Right lung (tissue), 2 donors: ENCODE measurements at regions not wholly inside any gene's neighbourhood (a gene's known extent, or its start where the extent isn't known, plus 50 kb on each side); places are given as distances from the start of the nearest gene placed in this dataset.

ENCODE experiments used
- DNase-seq, 2 donors: peaks; one replicate each; pipeline ENCODE4 v3.0.0-alpha.2; 2013

GRCh38 chr6:67666177-67666964, 968.7 kb upstream of the ADGRB3 start:
- DNase-seq, result no peak

- DNase-seq, result no peak
Measured at GRCh38 chr6:67664942-67665341, 970.1 kb upstream of the ADGRB3 start.

DNA sequence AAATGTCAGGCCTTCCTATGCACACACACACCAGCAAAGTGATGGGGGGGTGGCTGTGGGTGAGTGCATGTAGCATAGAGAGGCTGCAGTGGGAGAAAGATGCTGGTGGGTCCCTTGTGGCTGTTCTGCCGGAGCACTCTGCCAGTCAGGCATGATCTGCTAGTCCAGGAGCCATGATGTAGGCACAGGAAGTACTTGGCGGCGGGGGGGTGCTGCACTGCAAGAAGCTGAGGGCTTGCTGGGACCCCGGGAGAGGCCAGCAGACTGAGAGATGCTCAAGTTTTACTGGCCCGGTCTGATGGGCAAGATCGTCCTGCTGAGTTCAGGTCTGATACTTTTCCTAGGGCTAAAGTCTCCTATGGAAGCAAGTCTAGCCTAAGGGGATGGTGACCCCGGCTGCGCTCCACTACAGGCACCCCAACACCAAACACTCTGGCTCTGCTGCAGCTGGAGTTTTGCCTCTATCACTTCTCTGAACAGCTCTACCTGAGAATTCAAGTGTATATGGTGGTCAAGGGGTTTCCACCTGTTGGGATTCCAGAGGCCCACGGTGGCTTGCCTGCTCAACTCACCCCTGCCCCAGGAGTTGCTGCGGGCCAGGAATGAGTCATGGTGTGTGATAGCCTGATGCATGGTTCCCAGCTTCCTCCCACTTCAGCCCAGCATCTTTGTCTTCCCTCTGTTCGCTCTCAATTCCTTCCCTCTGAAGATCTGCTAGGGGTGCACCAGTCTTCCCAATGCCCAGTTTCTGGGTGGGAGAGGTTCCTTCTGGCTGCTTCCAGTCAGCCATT, 971.8 kb upstream of the ADGRB3 start:
- no peak for DNase-seq

- DNase-seq, result no peak
Measured at GRCh38 chr6:67653561-67653960, 981.5 kb upstream of the ADGRB3 start.

- no peak for DNase-seq
Measured at GRCh38 chr6:67646550-67646949, 988.5 kb upstream of the ADGRB3 start.

GRCh38 chr6:67643281-67643680, 991.8 kb upstream of the ADGRB3 start:
- DNase-seq, result peak; percentile 34

DNA sequence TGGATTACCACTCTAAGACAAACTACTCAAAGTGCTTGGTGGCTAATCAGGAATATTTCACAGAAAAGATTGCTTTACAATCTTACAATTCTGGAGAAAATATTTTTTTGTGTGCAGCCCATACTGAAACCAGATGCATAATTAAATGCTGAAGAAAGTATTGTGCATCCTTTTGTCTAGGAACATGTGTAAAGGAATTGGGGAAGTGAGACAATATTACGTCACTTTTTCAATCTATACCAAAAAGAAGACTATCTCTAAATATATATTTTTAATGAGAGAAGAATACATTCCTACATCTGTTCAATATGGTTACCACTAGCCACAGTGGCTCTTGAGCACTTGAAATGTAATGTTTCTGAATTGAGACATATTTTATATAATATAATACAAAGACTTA, 992.5 kb upstream of the ADGRB3 start:
- no peak for DNase-seq

- DNase-seq, result no peak
Measured at GRCh38 chr6:67640484-67640883, 994.6 kb upstream of the ADGRB3 start.

DNA sequence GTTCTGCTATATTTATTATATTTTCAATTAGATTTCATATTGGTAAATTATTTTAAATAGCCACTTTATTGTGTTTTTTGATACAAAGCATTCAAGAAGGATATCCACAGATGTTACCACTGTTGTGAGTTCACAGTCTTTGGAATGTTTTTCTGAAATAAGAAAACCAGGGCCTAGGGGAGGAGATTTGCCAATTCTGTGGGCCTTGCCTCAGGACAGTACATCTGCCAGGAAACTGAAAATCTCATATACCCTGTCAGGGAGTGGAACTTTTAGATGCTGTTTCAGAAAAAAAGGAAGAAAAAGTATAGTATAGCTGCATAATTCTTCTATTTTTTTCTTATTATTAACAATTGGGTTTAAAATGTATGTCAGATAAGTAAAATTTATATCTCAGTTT, 995.9 kb upstream of the ADGRB3 start:
- no peak for DNase-seq

DNA sequence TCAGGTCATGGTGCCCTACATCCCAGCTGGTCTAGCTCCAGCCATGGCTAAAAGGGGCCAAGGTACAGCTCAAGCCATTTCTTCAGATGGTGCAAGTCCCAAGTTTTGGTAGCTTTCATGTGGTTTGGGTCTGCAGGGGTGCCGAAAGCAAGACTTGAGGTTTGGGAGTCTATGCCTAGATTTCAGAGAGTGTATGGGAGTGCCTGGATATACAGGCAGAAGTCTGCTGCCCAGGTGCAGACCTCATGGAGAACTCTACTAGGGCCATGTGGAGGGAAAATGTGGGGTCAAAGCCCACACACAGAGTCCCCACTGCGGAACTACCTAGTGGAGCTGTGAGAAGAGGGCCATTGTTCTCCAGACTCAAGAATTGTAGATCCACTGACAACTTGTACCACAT, 1000.9 kb upstream of the ADGRB3 start:
- DNase-seq, result no peak

DNA sequence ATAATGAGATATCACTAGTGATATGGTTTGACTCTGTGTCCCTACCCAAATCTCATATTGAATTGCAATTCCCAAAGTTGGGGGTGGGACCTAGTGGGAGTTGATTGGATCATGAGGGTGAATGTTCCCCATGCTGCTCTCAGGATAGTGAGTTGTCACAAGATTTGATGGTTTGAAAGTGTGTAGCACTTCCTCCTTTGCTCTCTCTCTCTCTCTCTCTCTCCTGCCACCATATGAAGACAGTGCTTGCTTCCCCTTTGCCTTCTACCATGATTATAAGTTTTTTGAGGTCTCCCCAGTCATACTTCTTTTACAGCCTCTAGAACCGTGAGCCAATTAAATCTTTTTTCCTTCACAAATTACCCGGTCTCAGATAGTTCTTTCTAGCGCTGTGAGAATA, 1002.0 kb upstream of the ADGRB3 start:
- no peak for DNase-seq

- DNase-seq, result no peak
Measured at GRCh38 chr6:67630146-67630545, 1004.9 kb upstream of the ADGRB3 start.

GRCh38 chr6:67629258-67629657, 1005.8 kb upstream of the ADGRB3 start:
- no peak for DNase-seq

DNA sequence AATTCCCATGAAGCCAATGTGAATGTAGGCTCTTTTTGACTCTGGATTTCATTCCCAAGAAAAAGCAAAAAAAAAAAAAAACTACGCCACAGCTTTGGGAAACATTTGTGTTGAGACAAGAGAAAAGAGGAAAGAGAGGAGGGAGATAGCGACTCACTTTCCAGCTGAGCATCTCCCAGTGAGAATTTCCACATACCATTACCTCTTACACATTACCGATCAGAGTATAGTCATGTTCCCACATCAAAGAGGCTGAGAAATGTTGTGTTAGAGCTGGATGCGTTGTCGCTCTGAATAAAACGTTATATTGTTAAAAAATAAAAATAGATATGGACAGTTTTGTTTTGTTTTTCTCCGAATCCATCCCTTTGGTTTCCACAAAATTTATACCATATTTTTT, 1019.3 kb upstream of the ADGRB3 start:
- no peak for DNase-seq

DNA sequence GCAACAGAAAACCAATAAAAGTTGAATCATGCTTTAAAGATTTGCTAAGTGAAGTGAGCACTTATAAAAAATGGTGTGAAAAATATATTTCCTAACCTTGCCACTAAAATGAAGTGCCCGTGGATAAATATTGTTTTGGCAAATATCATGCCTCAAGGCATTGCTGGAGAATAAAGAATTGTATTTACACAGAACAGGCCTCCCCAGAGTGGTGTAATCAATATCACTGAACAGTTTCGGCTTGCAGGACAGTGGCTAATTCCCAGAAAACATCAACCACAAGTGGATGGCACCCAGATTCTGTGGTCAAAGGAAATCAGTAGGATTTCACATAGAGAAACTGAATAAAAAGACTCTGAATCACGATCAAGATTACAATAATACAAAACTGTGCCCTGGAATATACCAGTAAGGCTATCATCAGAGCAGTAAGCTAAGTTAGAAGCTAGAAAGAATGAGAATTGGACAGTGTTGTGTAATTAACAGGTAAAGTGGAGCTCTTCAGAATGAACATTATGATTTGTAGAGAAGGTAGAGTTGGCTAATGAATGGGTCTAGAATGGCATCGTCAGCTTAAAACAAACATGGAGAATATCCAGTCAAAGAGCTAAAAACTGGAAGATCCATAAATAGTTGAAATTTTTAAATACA, 1026.9 kb upstream of the ADGRB3 start:
- DNase-seq, result no peak

DNA sequence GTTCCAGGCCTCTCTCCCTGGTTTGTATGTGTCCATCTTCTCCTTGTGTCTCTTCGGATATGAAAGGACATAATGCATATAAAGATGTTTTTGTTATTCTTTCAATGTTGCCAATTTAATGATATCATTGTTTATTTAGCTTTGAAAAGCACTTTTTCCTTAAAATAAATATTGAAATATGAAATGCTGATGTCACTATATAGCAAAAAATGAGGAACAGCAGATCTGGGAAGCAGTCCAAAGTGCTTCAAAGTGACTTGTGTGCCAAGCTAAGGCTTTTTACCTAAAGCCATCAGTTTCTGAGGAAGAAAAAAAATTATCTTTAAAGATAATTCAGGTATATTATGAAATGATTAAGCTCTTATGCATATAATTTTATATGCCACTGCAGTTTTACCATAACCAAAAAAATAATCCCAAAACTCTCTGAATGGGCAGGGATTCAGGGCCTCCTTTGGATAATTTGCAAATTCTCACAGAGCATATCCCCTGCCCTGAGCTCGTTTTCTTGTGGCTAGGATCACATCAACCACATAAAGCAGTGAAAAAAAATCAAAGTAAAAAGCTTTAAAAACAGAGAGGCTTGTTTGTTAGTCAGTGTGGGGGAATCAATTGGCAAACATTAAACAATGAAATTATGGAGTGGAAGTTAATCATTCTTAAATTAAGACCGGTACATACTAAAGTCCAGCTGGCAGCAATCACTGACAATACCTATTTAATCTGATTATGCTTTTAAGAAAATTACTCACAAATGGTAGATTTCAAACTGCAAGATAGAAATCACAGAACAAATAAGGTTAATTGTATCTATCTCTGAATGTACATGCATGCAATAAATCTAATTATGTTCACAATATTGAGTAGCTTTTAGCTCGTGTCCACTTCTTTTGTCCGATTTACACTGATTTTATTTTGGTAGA, 1027.9 kb upstream of the ADGRB3 start:
- DNase-seq, result peak; percentile 61

GRCh38 chr6:67594366-67594765, 1040.7 kb upstream of the ADGRB3 start:
- DNase-seq, result no peak

DNA sequence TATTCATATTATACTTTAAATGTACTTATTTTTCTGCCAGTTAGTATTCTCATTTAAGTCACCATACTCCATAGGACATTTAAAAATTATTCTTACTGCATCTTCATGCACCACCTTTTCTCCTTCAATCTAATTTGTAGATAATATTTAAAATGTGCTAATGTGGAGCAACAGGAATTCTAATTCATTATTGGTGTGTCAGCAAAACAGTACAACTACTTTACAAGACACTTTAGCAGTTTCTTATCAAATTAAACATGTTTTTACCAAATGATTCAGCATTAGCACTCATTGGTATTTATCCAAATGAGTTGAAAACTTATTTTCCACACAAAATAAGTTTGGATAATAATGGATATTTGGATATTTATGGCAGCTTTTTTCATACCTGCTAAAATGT, 1041.8 kb upstream of the ADGRB3 start:
- DNase-seq, result no peak

- DNase-seq, result no peak
Measured at GRCh38 chr6:67591910-67592309, 1043.2 kb upstream of the ADGRB3 start.

DNA sequence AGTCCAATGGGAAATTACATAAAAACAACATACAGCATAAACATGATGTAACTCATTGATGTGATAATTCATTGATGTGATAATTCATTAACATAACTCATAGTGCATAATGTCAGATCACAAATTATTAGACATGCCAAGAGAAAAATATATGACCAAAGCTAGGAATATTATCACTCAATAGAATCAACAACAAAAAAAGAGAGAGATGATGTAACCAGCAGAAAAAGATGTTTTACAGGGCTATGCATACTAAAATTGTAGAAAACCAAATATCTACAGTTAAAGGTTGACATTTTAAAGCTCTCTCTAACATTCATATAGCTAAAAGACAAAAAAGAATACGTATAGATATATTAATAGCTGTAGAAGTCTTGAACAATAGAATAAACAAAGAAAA, 1067.2 kb upstream of the ADGRB3 start:
- DNase-seq, result no peak

- no peak for DNase-seq
Measured at GRCh38 chr6:67563671-67564070, 1071.4 kb upstream of the ADGRB3 start.

DNA sequence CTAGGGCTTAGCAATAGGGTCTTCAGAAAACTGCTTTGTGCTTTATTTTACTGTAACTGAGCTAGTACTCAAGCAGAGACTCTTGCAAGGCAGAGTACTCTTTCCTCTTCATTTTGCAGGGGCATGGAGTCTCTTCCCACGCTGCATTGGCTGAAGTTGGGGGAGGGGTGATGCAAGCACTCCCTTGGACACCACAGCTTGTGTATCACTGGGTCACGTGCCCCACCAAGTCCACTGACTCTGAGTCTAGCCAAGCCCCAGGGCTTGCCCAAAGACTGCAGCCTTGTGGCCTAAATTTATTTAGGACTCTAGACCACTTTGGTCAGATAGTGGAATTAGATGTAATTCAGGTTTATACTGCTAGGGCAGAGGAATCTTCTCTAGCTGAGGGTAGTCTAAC, 1075.0 kb upstream of the ADGRB3 start:
- DNase-seq, result no peak
